ENCODE measurements at regions not wholly inside any gene's neighbourhood (a gene's known extent, or its start where the extent isn't known, plus 50 kb on each side); places are given as distances from the start of the nearest gene placed in this dataset.
A peak's percentile ranks its signal among the peaks of the same experiment; 100 is the strongest.

- Histone ChIP-seq H3K27ac (no peak overlapping the region), H3K27me3 (peaks cover 0 to 41% (median 0%) of the 10 kb centered on the region in 4 donors), H3K9me3 (no peaks in the 10 kb centered on the region), H3K4me1 (peaks cover 0 to 3% (median 0%) of the 10 kb centered on the region in 3 donors), H3K4me3 (no peak overlapping the region), H3K36me3 (no peaks in the 10 kb centered on the region)
- intact Hi-C loops (cut with DNase I) = no loop called here
- TF ChIP-seq POLR2A (IDR thresholded peaks at IDR 0.05) (no peak), CTCF (IDR thresholded peaks at IDR 0.05) (no peak)
- WGBS, 2 donors = 42 to 79% methylated on average over 6 of the region's 9 CpGs
- DNase-seq = no peak
These were observed 95.4 kb downstream of the LSM3 start for GRCh38 chr3:14273901-14274611.

- 73 to 79% methylated on average over 3 to 5 of the region's 6 CpGs for WGBS, 2 donors
- intact Hi-C loops (cut with DNase I) = no loop called here
These were observed 96.0 kb downstream of the LSM3 start for GRCh38 chr3:14274612-14274936.

GRCh38 chr3:14274999-14275961 is 96.7 kb downstream of the LSM3 start:
- no peak for DNase-seq
- WGBS, 2 donors = 86 to 88% methylated on average over 7 to 8 of the region's 8 CpGs
- intact Hi-C loops (cut with DNase I) = no loop called here
- no peaks in the 10 kb centered on the region for H3K36me3 ChIP-seq
- no peak overlapping the region for H3K27ac ChIP-seq
- peaks cover 0 to 3% (median 0%) of the 10 kb centered on the region in 3 donors for H3K4me1 ChIP-seq
- H3K4me3 ChIP-seq = no peak overlapping the region
- TF ChIP-seq CTCF (IDR thresholded peaks at IDR 0.05) (peak in 2 of 6 experiments; percentile 11 to 26), POLR2A (IDR thresholded peaks at IDR 0.05) (no peak)
- H3K27me3 ChIP-seq = peaks cover 0 to 47% (median 0%) of the 10 kb centered on the region in 4 donors
- no peaks in the 10 kb centered on the region for H3K9me3 ChIP-seq

More at GRCh38 chr3:14274612-14274936, 96.0 kb downstream of the LSM3 start:
- no peaks in the 10 kb centered on the region for H3K9me3 ChIP-seq
- no peak for DNase-seq
- TF ChIP-seq CTCF (IDR thresholded peaks at IDR 0.05) (no peak), POLR2A (IDR thresholded peaks at IDR 0.05) (no peak)
- H3K27me3 ChIP-seq = peaks cover 0 to 46% (median 0%) of the 10 kb centered on the region in 4 donors
- H3K27ac ChIP-seq = no peak overlapping the region
- H3K4me1 ChIP-seq = peaks cover 0 to 3% (median 0%) of the 10 kb centered on the region in 3 donors
- no peaks in the 10 kb centered on the region for H3K36me3 ChIP-seq
- no peak overlapping the region for H3K4me3 ChIP-seq

- DNase-seq = no peak
- Histone ChIP-seq H3K4me1 (peaks cover 0 to 3% (median 0%) of the 10 kb centered on the region in 3 donors), H3K9me3 (no peaks in the 10 kb centered on the region), H3K36me3 (no peaks in the 10 kb centered on the region), H3K27me3 (peaks cover 0 to 41% (median 0%) of the 10 kb centered on the region in 4 donors), H3K27ac (no peak overlapping the region), H3K4me3 (no peak overlapping the region)
- 82 to 83% methylated on average over 5 to 8 of the region's 12 CpGs for WGBS, 2 donors
- intact Hi-C loops (cut with DNase I) = no loop called here
- no peak for TF ChIP-seq POLR2A (IDR thresholded peaks at IDR 0.05)
These were observed 97.6 kb downstream of the LSM3 start for GRCh38 chr3:14275962-14276909.

- DNase-seq = no peak
- intact Hi-C loops (cut with DNase I) = no loop called here
- peaks cover 0 to 3% (median 0%) of the 10 kb centered on the region in 3 donors for H3K4me1 ChIP-seq
- TF ChIP-seq POLR2A (IDR thresholded peaks at IDR 0.05) (no peak), CTCF (IDR thresholded peaks at IDR 0.05) (no peak)
- H3K27ac ChIP-seq = no peak overlapping the region
- H3K36me3 ChIP-seq = no peaks in the 10 kb centered on the region
- no peak overlapping the region for H3K4me3 ChIP-seq
- H3K27me3 ChIP-seq = peaks cover 0 to 41% (median 0%) of the 10 kb centered on the region in 4 donors
- H3K9me3 ChIP-seq = no peaks in the 10 kb centered on the region
- WGBS, 2 donors = 78 to 91% methylated on average over 4 to 5 of the region's 5 CpGs
These were observed 98.9 kb downstream of the LSM3 start for GRCh38 chr3:14277557-14277956.
